ENCODE measurements at regions not wholly inside any gene's neighbourhood (a gene's known extent, or its start where the extent isn't known, plus 50 kb on each side); places are given as distances from the start of the nearest gene placed in this dataset.

DNA sequence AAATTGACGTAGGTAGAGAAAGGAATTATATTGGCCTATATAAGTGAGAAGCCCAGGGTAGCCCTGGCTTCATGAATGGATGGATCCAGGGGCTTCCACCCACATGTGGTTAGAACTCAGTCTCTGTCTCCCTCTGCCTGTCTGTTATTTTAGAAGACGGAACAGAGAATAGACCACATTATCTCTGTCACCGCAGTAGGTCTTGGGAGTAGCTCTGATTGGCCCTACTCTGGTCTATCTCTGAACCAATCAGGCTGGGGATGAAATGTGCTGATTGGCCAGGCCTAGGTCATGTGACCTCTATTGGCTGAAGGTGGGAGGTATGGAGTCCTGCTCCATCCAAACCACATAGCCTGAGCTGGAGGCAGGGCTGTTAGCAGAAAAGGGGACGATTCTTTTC lies 143.0 kb upstream of the PRR23C start (continued):
- TF ChIP-seq ZNF277 (CRISPR knock-in tag; IDR thresholded peaks at IDR 0.05; ENCODE audit: borderline replicate concordance), result no peak
- no peak for TF ChIP-seq BMI1 (IDR thresholded peaks at IDR 0.05; ENCODE audit: low read length)
- TF ChIP-seq TOE1 (IDR thresholded peaks at IDR 0.05; ENCODE audit: borderline replicate concordance), result peak; percentile 91
- no peak for TF ChIP-seq TOE1 (CRISPR knock-in tag; IDR thresholded peaks at IDR 0.05; ENCODE audit: borderline replicate concordance, low read depth)
- peak; percentile 16 to 35 (median 24); a peak in 2 of 6 replicates for TF ChIP-seq CTCF (IDR thresholded peaks at IDR 0.05 in 2 of 3, conservative IDR thresholded peaks at IDR 0.05 in 1 of 3; ENCODE audit: insufficient read depth in 2 of 3, low read depth in 1 of 3, low read length in 3 of 3)
- TF ChIP-seq HMG20B (CRISPR knock-in tag; IDR thresholded peaks at IDR 0.05), result no peak
- TF ChIP-seq, protein P1, sequence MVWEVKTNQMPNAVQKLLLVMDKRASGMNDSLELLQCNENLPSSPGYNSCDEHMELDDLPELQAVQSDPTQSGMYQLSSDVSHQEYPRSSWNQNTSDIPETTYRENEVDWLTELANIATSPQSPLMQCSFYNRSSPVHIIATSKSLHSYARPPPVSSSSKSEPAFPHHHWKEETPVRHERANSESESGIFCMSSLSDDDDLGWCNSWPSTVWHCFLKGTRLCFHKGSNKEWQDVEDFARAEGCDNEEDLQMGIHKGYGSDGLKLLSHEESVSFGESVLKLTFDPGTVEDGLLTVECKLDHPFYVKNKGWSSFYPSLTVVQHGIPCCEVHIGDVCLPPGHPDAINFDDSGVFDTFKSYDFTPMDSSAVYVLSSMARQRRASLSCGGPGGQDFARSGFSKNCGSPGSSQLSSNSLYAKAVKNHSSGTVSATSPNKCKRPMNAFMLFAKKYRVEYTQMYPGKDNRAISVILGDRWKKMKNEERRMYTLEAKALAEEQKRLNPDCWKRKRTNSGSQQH (CRISPR knock-in tag; IDR thresholded peaks at IDR 0.05), result no peak
- peak; percentile 42; the same call in 1 of the 2 replicates for TF ChIP-seq REST (IDR thresholded peaks at IDR 0.05; ENCODE audit: borderline replicate concordance)
- no peak for TF ChIP-seq REST (CRISPR knock-in tag; IDR thresholded peaks at IDR 0.05; ENCODE audit: low read depth)
- TF ChIP-seq ZNF551 (CRISPR knock-in tag; IDR thresholded peaks at IDR 0.05), result no peak
- no peak for TF ChIP-seq HDAC8 (tag; IDR thresholded peaks at IDR 0.05)
- no peak for TF ChIP-seq POLR2AphosphoS5 (IDR thresholded peaks at IDR 0.05; ENCODE audit: control insufficient read depth, insufficient read depth, low read depth, low read length)
